ENCODE measurements at regions not wholly inside any gene's neighbourhood (a gene's known extent, or its start where the extent isn't known, plus 50 kb on each side); places are given as distances from the start of the nearest gene placed in this dataset.

- FAIRE-seq (no peak), DNase-seq (ENCODE audit: insufficient read length) (no peak)
- TF ChIP-seq POLR2A (IDR thresholded peaks at IDR 0.05; ENCODE audit: low read depth, low read length) (no peak), TAF1 (IDR thresholded peaks at IDR 0.05; ENCODE audit: borderline replicate concordance, low read depth, low read length) (no peak), POLR2AphosphoS5 (IDR thresholded peaks at IDR 0.05; ENCODE audit: low read depth, low read length) (no peak)
These were observed 96.8 kb downstream of the TENT5A start for GRCh38 chr6:81655696-81656095.

GRCh38 chr6:81648502-81648901, 104.0 kb downstream of the TENT5A start:
- DNase-seq (ENCODE audit: insufficient read length) (no peak), FAIRE-seq (no peak)
- TF ChIP-seq POLR2A (IDR thresholded peaks at IDR 0.05; ENCODE audit: low read depth, low read length) (no peak), POLR2AphosphoS5 (IDR thresholded peaks at IDR 0.05; ENCODE audit: low read depth, low read length) (no peak), TAF1 (IDR thresholded peaks at IDR 0.05; ENCODE audit: borderline replicate concordance, low read depth, low read length) (no peak)

GRCh38 chr6:81643156-81643555, 109.3 kb downstream of the TENT5A start:
- DNase-seq (ENCODE audit: insufficient read length) (no peak), FAIRE-seq (no peak)
- TF ChIP-seq POLR2A (IDR thresholded peaks at IDR 0.05; ENCODE audit: low read depth, low read length) (no peak), TAF1 (IDR thresholded peaks at IDR 0.05; ENCODE audit: borderline replicate concordance, low read depth, low read length) (no peak), POLR2AphosphoS5 (IDR thresholded peaks at IDR 0.05; ENCODE audit: low read depth, low read length) (no peak)

- FAIRE-seq (no peak), DNase-seq (ENCODE audit: insufficient read length) (no peak)
- TF ChIP-seq TAF1 (IDR thresholded peaks at IDR 0.05; ENCODE audit: borderline replicate concordance, low read depth, low read length) (no peak), POLR2A (IDR thresholded peaks at IDR 0.05; ENCODE audit: low read depth, low read length) (no peak), POLR2AphosphoS5 (IDR thresholded peaks at IDR 0.05; ENCODE audit: low read depth, low read length) (no peak)
These were observed 111.6 kb downstream of the TENT5A start for GRCh38 chr6:81640891-81641290.

GRCh38 chr6:81640126-81640525, 112.4 kb downstream of the TENT5A start:
- no peak for TF ChIP-seq TAF1 (IDR thresholded peaks at IDR 0.05; ENCODE audit: borderline replicate concordance, low read depth, low read length)
- no peak for TF ChIP-seq POLR2AphosphoS5 (IDR thresholded peaks at IDR 0.05; ENCODE audit: low read depth, low read length)
- no peak for TF ChIP-seq POLR2A (IDR thresholded peaks at IDR 0.05; ENCODE audit: low read depth, low read length)
- DNase-seq (ENCODE audit: insufficient read length) (no peak), FAIRE-seq (no peak)

- TF ChIP-seq POLR2AphosphoS5 (IDR thresholded peaks at IDR 0.05; ENCODE audit: low read depth, low read length) (no peak), POLR2A (IDR thresholded peaks at IDR 0.05; ENCODE audit: low read depth, low read length) (no peak), TAF1 (IDR thresholded peaks at IDR 0.05; ENCODE audit: borderline replicate concordance, low read depth, low read length) (no peak)
- FAIRE-seq (no peak), DNase-seq (ENCODE audit: insufficient read length) (no peak)
These were observed 114.1 kb downstream of the TENT5A start for GRCh38 chr6:81638366-81638765.

GRCh38 chr6:81636930-81637568, 115.4 kb downstream of the TENT5A start:
- no peak for TF ChIP-seq TAF1 (IDR thresholded peaks at IDR 0.05; ENCODE audit: borderline replicate concordance, low read depth, low read length)
- no peak for TF ChIP-seq POLR2A (IDR thresholded peaks at IDR 0.05; ENCODE audit: low read depth, low read length)
- TF ChIP-seq POLR2AphosphoS5 (IDR thresholded peaks at IDR 0.05; ENCODE audit: low read depth, low read length): no peak
- DNase-seq (ENCODE audit: insufficient read length) (no peak), FAIRE-seq (no peak)

GRCh38 chr6:81634155-81634880, 118.2 kb downstream of the TENT5A start:
- FAIRE-seq: no peak
- TF ChIP-seq TAF1 (IDR thresholded peaks at IDR 0.05; ENCODE audit: borderline replicate concordance, low read depth, low read length) (no peak), POLR2A (IDR thresholded peaks at IDR 0.05; ENCODE audit: low read depth, low read length) (no peak), POLR2AphosphoS5 (IDR thresholded peaks at IDR 0.05; ENCODE audit: low read depth, low read length) (no peak)
- DNase-seq (ENCODE audit: insufficient read length): no peak

- FAIRE-seq (no peak), DNase-seq (ENCODE audit: insufficient read length) (no peak)
- TF ChIP-seq TAF1 (IDR thresholded peaks at IDR 0.05; ENCODE audit: borderline replicate concordance, low read depth, low read length) (no peak), POLR2AphosphoS5 (IDR thresholded peaks at IDR 0.05; ENCODE audit: low read depth, low read length) (no peak), POLR2A (IDR thresholded peaks at IDR 0.05; ENCODE audit: low read depth, low read length) (no peak)
These were observed 119.1 kb downstream of the TENT5A start for GRCh38 chr6:81633391-81633790.

- DNase-seq (ENCODE audit: insufficient read length) (no peak), FAIRE-seq (no peak)
- TF ChIP-seq TAF1 (IDR thresholded peaks at IDR 0.05; ENCODE audit: borderline replicate concordance, low read depth, low read length) (no peak), POLR2A (IDR thresholded peaks at IDR 0.05; ENCODE audit: low read depth, low read length) (no peak), POLR2AphosphoS5 (IDR thresholded peaks at IDR 0.05; ENCODE audit: low read depth, low read length) (no peak)
These were observed 121.8 kb downstream of the TENT5A start for GRCh38 chr6:81630719-81631118.

- DNase-seq (ENCODE audit: insufficient read length) (no peak), FAIRE-seq (no peak)
- TF ChIP-seq POLR2AphosphoS5 (IDR thresholded peaks at IDR 0.05; ENCODE audit: low read depth, low read length): no peak
- no peak for TF ChIP-seq POLR2A (IDR thresholded peaks at IDR 0.05; ENCODE audit: low read depth, low read length)
- no peak for TF ChIP-seq TAF1 (IDR thresholded peaks at IDR 0.05; ENCODE audit: borderline replicate concordance, low read depth, low read length)
These were observed 127.3 kb downstream of the TENT5A start for GRCh38 chr6:81625216-81625615.

- no peak for DNase-seq (ENCODE audit: insufficient read length)
- TF ChIP-seq POLR2A (IDR thresholded peaks at IDR 0.05; ENCODE audit: low read depth, low read length) (no peak), TAF1 (IDR thresholded peaks at IDR 0.05; ENCODE audit: borderline replicate concordance, low read depth, low read length) (no peak), POLR2AphosphoS5 (IDR thresholded peaks at IDR 0.05; ENCODE audit: low read depth, low read length) (no peak)
- no peak for FAIRE-seq
These were observed 128.0 kb downstream of the TENT5A start for GRCh38 chr6:81624453-81624852.
